SU-DHL-6 (cell line): ENCODE measurements at regions not wholly inside any gene's neighbourhood (a gene's known extent, or its start where the extent isn't known, plus 50 kb on each side); places are given as distances from the start of the nearest gene placed in this dataset.

ENCODE experiments used
- CTCF ChIP-seq: fragments of 200-600 bp; sonication (generic); IDR thresholded peaks from one replicate; pipeline ENCODE4 v1.5.1; 2017; ENCODE audit warnings: antibody characterized with exemption, mild to moderate bottlenecking, low read length, moderate library complexity; ENCODE audit not compliant: insufficient read depth, poor library complexity, severe bottlenecking
- EZH2phosphoT487 ChIP-seq: fragments of 200-600 bp; sonication (generic), shearing (Covaris generic); conservative IDR thresholded peaks from 2 replicates; pipeline ENCODE4 v1.6.1; 2018; ENCODE audit warnings: mild to moderate bottlenecking, antibody characterized with exemption, low read length, moderate library complexity, mixed read lengths

- TF ChIP-seq CTCF (no peak), EZH2phosphoT487 (no peak)
These were observed 238.5 kb upstream of the ZC3H12C start for GRCh38 chr11:109854731-109855130.
